ENCODE measurements at regions not wholly inside any gene's neighbourhood (a gene's known extent, or its start where the extent isn't known, plus 50 kb on each side); places are given as distances from the start of the nearest gene placed in this dataset.

DNA sequence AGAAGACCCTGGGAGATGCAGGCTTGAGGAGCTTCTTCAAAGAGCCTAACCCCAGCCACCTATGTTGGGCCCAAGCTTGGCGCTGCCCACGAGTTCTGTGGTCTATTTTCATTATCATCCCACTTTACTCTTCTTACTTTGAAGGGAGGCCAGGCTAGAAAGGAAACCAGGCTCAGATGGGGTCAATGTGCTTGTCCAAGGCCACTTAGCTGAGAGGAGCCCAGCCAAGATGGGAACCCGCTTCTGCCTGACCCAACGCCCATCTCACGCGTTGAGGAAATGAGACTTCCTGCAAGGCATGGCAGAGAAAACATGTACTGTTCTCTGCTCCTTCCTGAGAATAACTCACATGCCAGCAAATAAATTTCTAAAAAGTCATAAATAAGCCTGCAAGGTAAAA is 486.3 kb upstream of the PROK2 start:
- Histone ChIP-seq H3K4ac (ENCODE audit: low read depth, low read length) (peak overlapping the region; percentile 62), H4K8ac (ENCODE audit: low read depth in 2 of 2, low read length in 2 of 2) (no peak overlapping the region), H2AK9ac (replicated peaks; ENCODE audit: low read depth, low read length, poor library complexity) (no peak overlapping the region), H2BK15ac (ENCODE audit: low read depth, low read length) (peak overlapping the region; percentile 56; the same call in 2 of the 3 replicates), H3K4me3 (ENCODE audit: insufficient read depth, low read depth, low read length) (no peak overlapping the region), H3K9me1 (ENCODE audit: insufficient read depth, low read length) (peaks cover 11% of the 10 kb centered on the region), H2BK5ac (ENCODE audit: low read depth, low read length, poor library complexity, severe bottlenecking) (no peak overlapping the region), H3K27ac (ENCODE audit: insufficient read depth, low read length) (no peak overlapping the region), H3K4me1 (ENCODE audit: control insufficient read depth, insufficient read depth, low read length) (peaks cover 21% of the 10 kb centered on the region), H3K9me3 (ENCODE audit: control insufficient read depth, insufficient read depth, low read length) (no peaks in the 10 kb centered on the region), H3K27me3 (ENCODE audit: control insufficient read depth, insufficient read depth, low read length) (no peaks in the 10 kb centered on the region), H2BK20ac (ENCODE audit: low read depth, low read length) (peak overlapping the region; percentile 85), H2AFZ (replicated peaks; ENCODE audit: low read length, poor library complexity) (no peak overlapping the region), H2BK120ac (ENCODE audit: low read depth, low read length) (peak overlapping the region; percentile 60; the same call in 1 of the 2 replicates), H3K9ac (ENCODE audit: low read depth, low read length) (no peak overlapping the region), H4K91ac (ENCODE audit: insufficient read depth, low read depth, low read length) (no peak overlapping the region), H4K5ac (ENCODE audit: low read depth, low read length) (no peak overlapping the region; the same call in 1 of the 2 replicates), H3K36me3 (ENCODE audit: control insufficient read depth, insufficient read depth, low read length) (no peaks in the 10 kb centered on the region), H2AK5ac (ENCODE audit: low read depth, low read length) (peak overlapping the region; percentile 89), H3K23ac (ENCODE audit: low read depth, low read length) (no peak overlapping the region), H3K79me1 (ENCODE audit: low read depth in 1 of 2, low read length in 2 of 2) (no peaks in the 10 kb centered on the region), H3K14ac (replicated peaks; ENCODE audit: low read depth, low read length) (no peak overlapping the region), H4K20me1 (ENCODE audit: insufficient read depth, low read length) (no peaks in the 10 kb centered on the region), H3K56ac (ENCODE audit: extremely low read depth, insufficient read depth, low read length) (no peak overlapping the region), H3K4me2 (ENCODE audit: low read depth, low read length) (no peak overlapping the region), H3K18ac (ENCODE audit: low read depth, low read length) (0 out of 2 replicates have a peak overlapping the region, but pooled peaks have one; percentile 6)
- CTCF ChIA-PET: no interaction called here
- DNase-seq: no peak
- POLR2A ChIA-PET (ENCODE audit: unreplicated experiment): no interaction called here
- WGBS, 2 experiments (ENCODE audit: extremely low coverage in 2 of 2, insufficient read length in 1 of 2): 100% methylated on average over 1 of the region's 6 CpGs; no CpG with 5 or more reads in 1 of the 2 experiments
- in situ Hi-C loops (cut with MboI; ENCODE audit: low sequenced_read_pairs) (no loop called here), dilution Hi-C loops (cut with HindIII; ENCODE audit: low sequenced_read_pairs, unreplicated experiment) (no loop called here), intact Hi-C loops (cut with micrococcal nuclease) (loop anchor here (2.0 to 5.0 kb wide), 3 partner anchors 66 to 551 kb away; no protein-coding TSS in a partner anchor)
- no TSS peak for BruUV-seq (replicated peaks)
- no peak for ATAC-seq (ENCODE audit: low read depth)
- no peak for TF ChIP-seq RAD21 (IDR thresholded peaks at IDR 0.05; ENCODE audit: low read length)
- TF ChIP-seq MAFK (IDR thresholded peaks at IDR 0.05; ENCODE audit: low read depth, low read length): no peak
- TF ChIP-seq FOS (IDR thresholded peaks at IDR 0.05; ENCODE audit: low read depth, low read length): no peak
- no peak for TF ChIP-seq CHD1 (IDR thresholded peaks at IDR 0.05; ENCODE audit: low read depth, low read length)
- no peak for TF ChIP-seq SMC3 (IDR thresholded peaks at IDR 0.05; ENCODE audit: low read depth, low read length)
- TF ChIP-seq RCOR1 (IDR thresholded peaks at IDR 0.05; ENCODE audit: insufficient replicate concordance, low read length): no peak
- TF ChIP-seq, protein P1, sequence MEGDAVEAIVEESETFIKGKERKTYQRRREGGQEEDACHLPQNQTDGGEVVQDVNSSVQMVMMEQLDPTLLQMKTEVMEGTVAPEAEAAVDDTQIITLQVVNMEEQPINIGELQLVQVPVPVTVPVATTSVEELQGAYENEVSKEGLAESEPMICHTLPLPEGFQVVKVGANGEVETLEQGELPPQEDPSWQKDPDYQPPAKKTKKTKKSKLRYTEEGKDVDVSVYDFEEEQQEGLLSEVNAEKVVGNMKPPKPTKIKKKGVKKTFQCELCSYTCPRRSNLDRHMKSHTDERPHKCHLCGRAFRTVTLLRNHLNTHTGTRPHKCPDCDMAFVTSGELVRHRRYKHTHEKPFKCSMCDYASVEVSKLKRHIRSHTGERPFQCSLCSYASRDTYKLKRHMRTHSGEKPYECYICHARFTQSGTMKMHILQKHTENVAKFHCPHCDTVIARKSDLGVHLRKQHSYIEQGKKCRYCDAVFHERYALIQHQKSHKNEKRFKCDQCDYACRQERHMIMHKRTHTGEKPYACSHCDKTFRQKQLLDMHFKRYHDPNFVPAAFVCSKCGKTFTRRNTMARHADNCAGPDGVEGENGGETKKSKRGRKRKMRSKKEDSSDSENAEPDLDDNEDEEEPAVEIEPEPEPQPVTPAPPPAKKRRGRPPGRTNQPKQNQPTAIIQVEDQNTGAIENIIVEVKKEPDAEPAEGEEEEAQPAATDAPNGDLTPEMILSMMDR (conservative IDR thresholded peaks at IDR 0.05; ENCODE audit: low read depth, low read length): no peak
- no peak for TF ChIP-seq MAZ (IDR thresholded peaks at IDR 0.05; ENCODE audit: borderline replicate concordance, low read depth, low read length)
- no peak for TF ChIP-seq BHLHE40 (IDR thresholded peaks at IDR 0.05; ENCODE audit: low read depth, low read length)
- TF ChIP-seq POLR2A (IDR thresholded peaks at IDR 0.05; ENCODE audit: low read depth, low read length): no peak
- no peak for TF ChIP-seq NFE2L2 (IDR thresholded peaks at IDR 0.05; ENCODE audit: low read depth, low read length)
- TF ChIP-seq, protein P2, sequence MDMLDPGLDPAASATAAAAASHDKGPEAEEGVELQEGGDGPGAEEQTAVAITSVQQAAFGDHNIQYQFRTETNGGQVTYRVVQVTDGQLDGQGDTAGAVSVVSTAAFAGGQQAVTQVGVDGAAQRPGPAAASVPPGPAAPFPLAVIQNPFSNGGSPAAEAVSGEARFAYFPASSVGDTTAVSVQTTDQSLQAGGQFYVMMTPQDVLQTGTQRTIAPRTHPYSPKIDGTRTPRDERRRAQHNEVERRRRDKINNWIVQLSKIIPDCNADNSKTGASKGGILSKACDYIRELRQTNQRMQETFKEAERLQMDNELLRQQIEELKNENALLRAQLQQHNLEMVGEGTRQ (IDR thresholded peaks at IDR 0.05; ENCODE audit: low read depth, low read length): no peak
- TF ChIP-seq, protein P3, sequence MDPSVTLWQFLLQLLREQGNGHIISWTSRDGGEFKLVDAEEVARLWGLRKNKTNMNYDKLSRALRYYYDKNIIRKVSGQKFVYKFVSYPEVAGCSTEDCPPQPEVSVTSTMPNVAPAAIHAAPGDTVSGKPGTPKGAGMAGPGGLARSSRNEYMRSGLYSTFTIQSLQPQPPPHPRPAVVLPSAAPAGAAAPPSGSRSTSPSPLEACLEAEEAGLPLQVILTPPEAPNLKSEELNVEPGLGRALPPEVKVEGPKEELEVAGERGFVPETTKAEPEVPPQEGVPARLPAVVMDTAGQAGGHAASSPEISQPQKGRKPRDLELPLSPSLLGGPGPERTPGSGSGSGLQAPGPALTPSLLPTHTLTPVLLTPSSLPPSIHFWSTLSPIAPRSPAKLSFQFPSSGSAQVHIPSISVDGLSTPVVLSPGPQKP (IDR thresholded peaks at IDR 0.05; ENCODE audit: borderline replicate concordance, low read depth, low read length): no peak
- no peak for TF ChIP-seq RFX5 (IDR thresholded peaks at IDR 0.05; ENCODE audit: low read depth, low read length)
- TF ChIP-seq CEBPB (IDR thresholded peaks at IDR 0.05; ENCODE audit: low read depth, low read length): no peak
- TF ChIP-seq MXI1 (IDR thresholded peaks at IDR 0.05; ENCODE audit: borderline replicate concordance, low read depth, low read length): no peak

All from IMR-90 (cell line).